Brain microvascular endothelial cell (primary cell): ENCODE measurements at regions not wholly inside any gene's neighbourhood (a gene's known extent, or its start where the extent isn't known, plus 50 kb on each side); places are given as distances from the start of the nearest gene placed in this dataset.

ENCODE experiments used
- DNase-seq: peaks from one replicate; pipeline ENCODE4 v3.0.0-alpha.2; 2020
- H3K27ac ChIP-seq: fragments of 250-450 bp; sonication (Bioruptor Pico); 2 replicates; pipeline ENCODE4 v1.5.1; 2020; ENCODE audit warnings: mild to moderate bottlenecking, moderate library complexity
- H3K27me3 ChIP-seq: fragments of 250-450 bp; sonication (Bioruptor Pico); replicated peaks from 2 replicates; pipeline ENCODE4 v1.5.1; 2020; ENCODE audit warnings: mild to moderate bottlenecking
- H3K36me3 ChIP-seq: fragments of 250-450 bp; sonication (Bioruptor Pico); replicated peaks from 2 replicates; pipeline ENCODE4 v1.5.1; 2020; ENCODE audit warnings: mild to moderate bottlenecking
- H3K4me3 ChIP-seq: 2 replicates; pipeline ENCODE4 v1.5.1; 2011; ENCODE audit warnings: low read depth, mild to moderate bottlenecking, control low read depth, low read length, moderate library complexity
- in situ Hi-C: cut with HindIII; loops from 2 replicates; pipeline ENCODE4 v1.10.0; 2017; ENCODE audit warnings: low sequenced_read_pairs, low pct_ligation_motif_present
- TF ChIP-seq, protein P1 (sequence below): IDR thresholded peaks from 2 replicates; pipeline ENCODE4 v1.5.1; 2011; ENCODE audit warnings: low read depth, mild to moderate bottlenecking, moderate library complexity, low read length, control low read depth, inconsistent platforms; ENCODE audit errors: missing control alignments

DNA sequence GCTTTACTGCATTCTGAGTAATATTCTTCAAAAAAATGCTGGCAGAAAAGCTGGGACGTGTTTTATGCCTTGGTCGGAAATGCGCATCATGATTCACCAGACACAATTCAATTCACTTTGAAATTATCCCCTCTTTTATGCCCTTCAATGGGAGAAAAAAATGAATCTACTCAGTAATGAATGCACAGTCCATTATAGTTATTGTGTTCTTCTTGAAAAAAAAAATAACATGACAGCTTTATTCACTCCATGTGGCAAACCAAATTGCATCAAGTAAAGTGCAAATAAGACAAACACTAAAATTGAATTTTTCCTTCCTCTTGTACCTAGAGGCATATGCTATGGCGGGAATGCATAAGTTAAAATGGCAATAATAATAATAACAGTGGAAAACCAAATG is 159.4 kb upstream of the IFNG-AS1 start:
- DNase-seq, result no peak
- Histone ChIP-seq H3K36me3 (no peaks in the 10 kb centered on the region), H3K27ac (no peak overlapping the region), H3K4me3 (no peak overlapping the region), H3K27me3 (no peaks in the 10 kb centered on the region)
- in situ Hi-C loops, result no loop called here
- TF ChIP-seq, protein P1, sequence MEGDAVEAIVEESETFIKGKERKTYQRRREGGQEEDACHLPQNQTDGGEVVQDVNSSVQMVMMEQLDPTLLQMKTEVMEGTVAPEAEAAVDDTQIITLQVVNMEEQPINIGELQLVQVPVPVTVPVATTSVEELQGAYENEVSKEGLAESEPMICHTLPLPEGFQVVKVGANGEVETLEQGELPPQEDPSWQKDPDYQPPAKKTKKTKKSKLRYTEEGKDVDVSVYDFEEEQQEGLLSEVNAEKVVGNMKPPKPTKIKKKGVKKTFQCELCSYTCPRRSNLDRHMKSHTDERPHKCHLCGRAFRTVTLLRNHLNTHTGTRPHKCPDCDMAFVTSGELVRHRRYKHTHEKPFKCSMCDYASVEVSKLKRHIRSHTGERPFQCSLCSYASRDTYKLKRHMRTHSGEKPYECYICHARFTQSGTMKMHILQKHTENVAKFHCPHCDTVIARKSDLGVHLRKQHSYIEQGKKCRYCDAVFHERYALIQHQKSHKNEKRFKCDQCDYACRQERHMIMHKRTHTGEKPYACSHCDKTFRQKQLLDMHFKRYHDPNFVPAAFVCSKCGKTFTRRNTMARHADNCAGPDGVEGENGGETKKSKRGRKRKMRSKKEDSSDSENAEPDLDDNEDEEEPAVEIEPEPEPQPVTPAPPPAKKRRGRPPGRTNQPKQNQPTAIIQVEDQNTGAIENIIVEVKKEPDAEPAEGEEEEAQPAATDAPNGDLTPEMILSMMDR, result no peak

DNA sequence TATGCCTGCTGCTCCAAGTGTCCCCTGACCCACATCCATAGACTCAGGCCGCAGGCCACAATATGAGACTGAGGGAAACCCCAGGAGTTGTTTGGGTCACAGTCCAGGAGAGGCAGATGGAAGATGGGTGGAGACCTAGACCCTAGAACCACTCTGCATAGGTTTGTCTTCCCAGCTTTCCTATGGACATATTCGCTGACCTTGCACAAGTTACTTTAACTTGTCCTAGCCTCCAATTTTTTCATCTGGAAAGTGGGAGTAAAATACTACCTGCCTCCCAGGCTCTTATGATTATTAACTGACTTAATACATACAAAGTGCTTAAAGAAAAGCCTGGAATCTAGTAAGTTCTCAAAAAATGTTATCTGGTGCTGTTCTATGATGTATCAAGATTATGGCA is 157.1 kb upstream of the IFNG-AS1 start:
- Histone ChIP-seq H3K4me3 (no peak overlapping the region), H3K27ac (no peak overlapping the region), H3K27me3 (no peaks in the 10 kb centered on the region), H3K36me3 (no peaks in the 10 kb centered on the region)
- TF ChIP-seq, protein P1, result no peak
- no peak for DNase-seq
- in situ Hi-C loops, result no loop called here

DNA sequence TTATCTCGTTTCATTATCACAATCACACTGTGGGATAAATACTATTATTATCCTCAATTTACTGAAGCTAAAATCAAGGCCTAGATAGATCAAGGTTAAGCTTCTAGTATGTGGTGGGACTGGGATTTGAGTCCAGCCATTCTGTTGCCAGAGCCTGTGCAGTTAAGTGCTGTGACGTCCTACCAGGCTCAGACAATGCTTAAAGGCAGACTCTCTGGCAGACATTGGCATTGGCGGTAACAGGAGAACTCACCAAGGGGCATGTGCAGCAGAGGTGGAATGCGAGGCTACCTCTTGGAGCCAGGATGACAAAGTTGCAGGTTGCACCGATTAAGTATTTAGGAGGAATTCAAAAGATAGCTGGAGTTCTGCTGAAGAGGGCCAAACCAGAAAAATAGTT is 155.6 kb upstream of the IFNG-AS1 start:
- TF ChIP-seq, protein P1, result no peak
- in situ Hi-C loops, result no loop called here
- Histone ChIP-seq H3K27me3 (no peaks in the 10 kb centered on the region), H3K4me3 (no peak overlapping the region), H3K27ac (no peak overlapping the region), H3K36me3 (no peaks in the 10 kb centered on the region)
- DNase-seq, result no peak

DNA sequence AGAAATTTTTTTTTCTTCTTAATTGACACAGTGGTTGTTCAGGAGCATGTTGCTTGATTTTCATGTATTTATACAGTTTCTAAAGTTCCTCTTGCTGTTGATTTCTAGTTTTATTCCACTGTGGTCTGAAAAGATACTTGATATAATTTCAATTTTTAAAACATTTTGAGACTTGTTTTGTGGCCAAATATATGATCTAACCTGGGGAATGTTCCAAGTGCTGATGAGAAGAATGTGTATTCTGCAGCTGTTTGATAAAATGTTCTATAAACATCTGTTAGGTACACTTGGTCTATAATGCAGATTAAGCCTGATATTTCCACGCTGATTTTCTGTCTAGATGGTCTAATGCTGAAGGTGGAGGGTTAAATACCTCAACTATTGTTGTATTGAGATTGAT is 151.4 kb upstream of the IFNG-AS1 start:
- TF ChIP-seq, protein P1, result no peak
- no peak for DNase-seq
- no peak overlapping the region for H3K4me3 ChIP-seq
- in situ Hi-C loops, result no loop called here
- no peaks in the 10 kb centered on the region for H3K27me3 ChIP-seq
- no peak overlapping the region for H3K27ac ChIP-seq
- no peaks in the 10 kb centered on the region for H3K36me3 ChIP-seq

DNA sequence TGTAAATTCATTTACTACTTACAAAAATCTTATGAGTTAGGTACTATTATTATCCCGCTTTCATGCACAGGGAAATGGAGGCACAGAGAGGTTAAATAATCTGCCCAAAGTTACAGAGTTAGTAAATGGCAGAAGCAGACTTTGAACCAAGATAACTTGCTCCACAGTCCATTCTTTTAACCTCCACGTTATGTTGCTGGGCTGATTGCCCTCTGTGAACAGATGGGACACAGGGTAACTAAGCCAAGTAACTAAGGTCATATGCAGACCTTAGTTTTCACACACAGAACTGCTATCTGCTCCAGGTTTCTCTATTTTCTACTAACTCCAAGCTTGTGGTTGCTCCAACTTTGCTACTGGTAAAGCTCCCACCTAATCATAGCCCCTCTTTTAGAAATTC is 147.1 kb upstream of the IFNG-AS1 start:
- Histone ChIP-seq H3K4me3 (no peak overlapping the region), H3K27me3 (no peaks in the 10 kb centered on the region), H3K27ac (no peak overlapping the region), H3K36me3 (no peaks in the 10 kb centered on the region)
- DNase-seq, result no peak
- in situ Hi-C loops, result no loop called here
- TF ChIP-seq, protein P1, result no peak

DNA sequence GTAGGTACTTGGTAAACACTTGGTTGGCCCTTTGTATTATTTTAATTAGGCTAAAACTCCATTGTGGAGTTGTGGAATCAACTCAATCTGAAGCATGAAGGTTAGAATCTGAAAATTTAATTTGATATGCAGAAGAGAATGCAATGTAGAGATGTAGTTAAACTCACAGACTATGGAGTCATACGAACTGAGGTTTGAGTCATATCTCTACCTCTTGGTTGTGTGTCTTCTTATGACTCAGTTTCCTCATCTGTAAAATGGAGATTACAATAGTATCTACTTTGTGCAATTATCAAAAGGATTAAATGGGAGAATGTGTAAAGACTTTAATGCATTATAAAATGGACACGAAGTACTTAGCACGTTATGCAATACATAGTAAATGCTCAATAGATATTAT is 146.0 kb upstream of the IFNG-AS1 start:
- no peak overlapping the region for H3K27ac ChIP-seq
- no peaks in the 10 kb centered on the region for H3K27me3 ChIP-seq
- in situ Hi-C loops, result no loop called here
- DNase-seq, result no peak
- H3K4me3 ChIP-seq, result no peak overlapping the region
- TF ChIP-seq, protein P1, result no peak
- no peaks in the 10 kb centered on the region for H3K36me3 ChIP-seq
